Ishikawa (cell line): ENCODE measurements at regions not wholly inside any gene's neighbourhood (a gene's known extent, or its start where the extent isn't known, plus 50 kb on each side); places are given as distances from the start of the nearest gene placed in this dataset.

ENCODE experiments used
- CEBPB ChIP-seq: IDR thresholded peaks from 2 replicates; pipeline ENCODE4 v1.6.1; 2012
- CREB1 ChIP-seq: IDR thresholded peaks from 2 replicates; pipeline ENCODE4 v1.6.1; 2012; ENCODE audit warnings: low read depth
- EGR1 ChIP-seq: IDR thresholded peaks from 2 replicates; pipeline ENCODE4 v1.6.1; 2012
- EP300 ChIP-seq: IDR thresholded peaks from 2 replicates; pipeline ENCODE4 v1.6.1; 2012; ENCODE audit warnings: borderline replicate concordance
- FOXM1 ChIP-seq: IDR thresholded peaks from 2 replicates; pipeline ENCODE4 v1.6.1; 2012; ENCODE audit warnings: low read depth, borderline replicate concordance
- NFIC ChIP-seq: IDR thresholded peaks from 2 replicates; pipeline ENCODE4 v1.6.1; 2012
- RAD21 ChIP-seq: IDR thresholded peaks from 2 replicates; pipeline ENCODE4 v1.6.1; 2012; ENCODE audit warnings: low read depth
- REST ChIP-seq: IDR thresholded peaks from 2 replicates; pipeline ENCODE4 v1.6.1; 2012; ENCODE audit warnings: low read depth, mild to moderate bottlenecking
- TAF1 ChIP-seq: IDR thresholded peaks from 2 replicates; pipeline ENCODE4 v1.6.1; 2012; ENCODE audit warnings: low read depth, mild to moderate bottlenecking
- TCF12 ChIP-seq: IDR thresholded peaks from 2 replicates; pipeline ENCODE4 v1.6.1; 2012; ENCODE audit warnings: low read depth
- TEAD4 ChIP-seq: IDR thresholded peaks from 2 replicates; pipeline ENCODE4 v1.6.1; 2012
- USF1 ChIP-seq: IDR thresholded peaks from 2 replicates; pipeline ENCODE4 v1.6.1; 2012
- YY1 ChIP-seq: IDR thresholded peaks from 2 replicates; pipeline ENCODE4 v1.6.1; 2012; ENCODE audit warnings: low read depth
- ZBTB7A ChIP-seq: IDR thresholded peaks from 2 replicates; pipeline ENCODE4 v1.6.1; 2012; ENCODE audit warnings: low read depth
- TF ChIP-seq, protein P1 (sequence below): IDR thresholded peaks from 2 replicates; pipeline ENCODE4 v1.6.1; 2012

GRCh38 chr21:38145104-38145503 is 111.7 kb upstream of the KCNJ15 start:
- TF ChIP-seq REST (no peak), USF1 (no peak), EP300 (no peak), FOXM1 (no peak), CREB1 (no peak), CEBPB (no peak), RAD21 (no peak), TAF1 (no peak), NFIC (no peak), EGR1 (no peak), YY1 (no peak), TCF12 (no peak), TEAD4 (no peak), ZBTB7A (no peak)
- TF ChIP-seq, protein P1, sequence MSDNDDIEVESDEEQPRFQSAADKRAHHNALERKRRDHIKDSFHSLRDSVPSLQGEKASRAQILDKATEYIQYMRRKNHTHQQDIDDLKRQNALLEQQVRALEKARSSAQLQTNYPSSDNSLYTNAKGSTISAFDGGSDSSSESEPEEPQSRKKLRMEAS, result no peak

- TF ChIP-seq CEBPB, result no peak
Observed at GRCh38 chr21:38147391-38147790, 109.4 kb upstream of the KCNJ15 start.

GRCh38 chr21:38148046-38148445 is 108.7 kb upstream of the KCNJ15 start:
- no peak for TF ChIP-seq CREB1
- TF ChIP-seq EGR1, result no peak
- no peak for TF ChIP-seq FOXM1
- no peak for TF ChIP-seq RAD21
- TF ChIP-seq TEAD4, result no peak
- TF ChIP-seq, protein P1, result no peak
- TF ChIP-seq TAF1, result no peak
- no peak for TF ChIP-seq NFIC
- TF ChIP-seq TCF12, result no peak
- no peak for TF ChIP-seq REST
- no peak for TF ChIP-seq YY1
- no peak for TF ChIP-seq CEBPB
- TF ChIP-seq EP300, result no peak

- TF ChIP-seq TCF12, result no peak
- TF ChIP-seq CEBPB, result no peak
- TF ChIP-seq RAD21, result no peak
- TF ChIP-seq NFIC, result no peak
- no peak for TF ChIP-seq TAF1
- no peak for TF ChIP-seq EGR1
- no peak for TF ChIP-seq FOXM1
- no peak for TF ChIP-seq EP300
- no peak for TF ChIP-seq ZBTB7A
Observed at GRCh38 chr21:38151021-38151645, 105.7 kb upstream of the KCNJ15 start.

GRCh38 chr21:38156200-38156599 is 100.6 kb upstream of the KCNJ15 start:
- no peak for TF ChIP-seq NFIC
- TF ChIP-seq REST, result no peak
- no peak for TF ChIP-seq YY1
- TF ChIP-seq EGR1, result no peak
- TF ChIP-seq FOXM1, result no peak
- TF ChIP-seq EP300, result no peak
- no peak for TF ChIP-seq CEBPB
- TF ChIP-seq RAD21, result no peak
- TF ChIP-seq, protein P1, result no peak
- TF ChIP-seq TCF12, result no peak
